Left lung (tissue), 4 donors: ENCODE measurements at regions not wholly inside any gene's neighbourhood (a gene's known extent, or its start where the extent isn't known, plus 50 kb on each side); places are given as distances from the start of the nearest gene placed in this dataset.
A peak's percentile ranks its signal among the peaks of the same experiment; 100 is the strongest.

ENCODE experiments used
- ATAC-seq: fragments of 200-7000 bp; cut with Tn5 transposase; one replicate; pipeline ENCODE4 v1.9.1; 2020; ENCODE audit warnings: moderate library complexity
- DNase-seq, 4 donors: peaks; one replicate each; pipeline ENCODE4 v3.0.0-alpha.2; 2013 to 2020
- H3K27ac ChIP-seq, 2 donors: fragments of 200-600 bp; sonication (generic) in 1 of 2; one replicate each; pipeline versions ENCODE4 v1.5.0 to v1.8.0; 2020 to 2021
- H3K27me3 ChIP-seq, 2 donors: fragments of 200-600 bp; sonication (generic) in 1 of 2; one replicate each; pipeline versions ENCODE4 v1.5.0 to v1.8.0; 2020 to 2021
- H3K36me3 ChIP-seq, 2 donors: fragments of 200-600 bp; sonication (generic) in 1 of 2; one replicate each; pipeline versions ENCODE4 v1.5.0 to v1.8.0; 2020 to 2021
- H3K4me1 ChIP-seq, 2 donors: fragments of 200-600 bp; one replicate each; pipeline ENCODE4 v1.8.0; 2021
- H3K4me3 ChIP-seq, 2 donors: fragments of 200-600 bp; sonication (generic) in 1 of 2; one replicate each; pipeline versions ENCODE4 v1.5.0 to v1.8.0; 2020 to 2021; ENCODE audit warnings: mild to moderate bottlenecking in 1 of 2
- H3K9me3 ChIP-seq, 2 donors: fragments of 200-600 bp; sonication (generic) in 1 of 2; one replicate each; pipeline versions ENCODE4 v1.5.0 to v1.8.0; 2020 to 2021
- intact Hi-C, 2 donors: fragments of 100-400 bp; cut with DNase I; formaldehyde crosslinking; loops; one replicate each; pipeline versions ENCODE4 v1.11.2 to v1.14.2; 2022
- TF ChIP-seq, protein P1 (sequence below), 2 donors: fragments of 200-600 bp; sonication (generic) in 1 of 2; IDR thresholded peaks; one replicate each; pipeline versions ENCODE4 v1.5.0 to v1.8.0; 2021; ENCODE audit warnings: antibody characterized with exemption in 2 of 2
- donor health status: DM: no; HTN: yes; CAD: no.
- donor health status: DM: no; HTN: no; CAD: no.

DNA sequence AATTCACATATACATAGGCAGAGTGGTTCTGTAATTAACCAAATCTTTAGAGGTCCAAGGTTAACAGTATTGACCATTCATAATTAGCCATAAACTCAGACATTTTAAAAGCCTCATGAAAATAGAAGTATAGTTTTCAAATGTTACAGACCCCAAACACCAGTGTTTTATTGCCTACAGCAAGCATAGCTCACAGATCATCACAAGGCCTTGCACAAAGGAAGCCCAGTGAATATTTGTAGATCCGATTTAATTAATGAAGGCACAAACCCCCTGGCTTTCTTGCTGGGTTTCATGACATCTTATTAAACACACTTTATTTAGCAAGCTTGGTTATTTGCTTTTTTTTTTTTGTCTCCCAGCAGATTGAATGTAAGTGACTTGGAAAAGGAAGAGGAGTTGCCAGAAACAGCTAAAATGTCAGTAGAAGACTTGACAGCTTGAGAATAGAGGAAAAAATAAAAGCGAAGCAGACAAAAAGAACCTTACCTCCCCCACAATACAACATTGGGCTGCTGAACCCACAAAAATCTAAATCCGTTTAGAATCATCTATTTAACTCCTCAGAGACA is 283.9 kb upstream of the TNC start:
- H3K4me3 ChIP-seq, result no peak overlapping the region
- TF ChIP-seq, protein P1, sequence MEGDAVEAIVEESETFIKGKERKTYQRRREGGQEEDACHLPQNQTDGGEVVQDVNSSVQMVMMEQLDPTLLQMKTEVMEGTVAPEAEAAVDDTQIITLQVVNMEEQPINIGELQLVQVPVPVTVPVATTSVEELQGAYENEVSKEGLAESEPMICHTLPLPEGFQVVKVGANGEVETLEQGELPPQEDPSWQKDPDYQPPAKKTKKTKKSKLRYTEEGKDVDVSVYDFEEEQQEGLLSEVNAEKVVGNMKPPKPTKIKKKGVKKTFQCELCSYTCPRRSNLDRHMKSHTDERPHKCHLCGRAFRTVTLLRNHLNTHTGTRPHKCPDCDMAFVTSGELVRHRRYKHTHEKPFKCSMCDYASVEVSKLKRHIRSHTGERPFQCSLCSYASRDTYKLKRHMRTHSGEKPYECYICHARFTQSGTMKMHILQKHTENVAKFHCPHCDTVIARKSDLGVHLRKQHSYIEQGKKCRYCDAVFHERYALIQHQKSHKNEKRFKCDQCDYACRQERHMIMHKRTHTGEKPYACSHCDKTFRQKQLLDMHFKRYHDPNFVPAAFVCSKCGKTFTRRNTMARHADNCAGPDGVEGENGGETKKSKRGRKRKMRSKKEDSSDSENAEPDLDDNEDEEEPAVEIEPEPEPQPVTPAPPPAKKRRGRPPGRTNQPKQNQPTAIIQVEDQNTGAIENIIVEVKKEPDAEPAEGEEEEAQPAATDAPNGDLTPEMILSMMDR (IDR thresholded peaks at IDR 0.05), result no peak
- no peaks in the 10 kb centered on the region for H3K36me3 ChIP-seq
- no peaks in the 10 kb centered on the region for H3K9me3 ChIP-seq
- no peaks in the 10 kb centered on the region for H3K27me3 ChIP-seq
- DNase-seq (peak in 1 of 4 donors; percentile 19), ATAC-seq (no peak)
- intact Hi-C loops, result no loop called here
- no peak overlapping the region for H3K27ac ChIP-seq
- H3K4me1 ChIP-seq, result no peaks in the 10 kb centered on the region

DNA sequence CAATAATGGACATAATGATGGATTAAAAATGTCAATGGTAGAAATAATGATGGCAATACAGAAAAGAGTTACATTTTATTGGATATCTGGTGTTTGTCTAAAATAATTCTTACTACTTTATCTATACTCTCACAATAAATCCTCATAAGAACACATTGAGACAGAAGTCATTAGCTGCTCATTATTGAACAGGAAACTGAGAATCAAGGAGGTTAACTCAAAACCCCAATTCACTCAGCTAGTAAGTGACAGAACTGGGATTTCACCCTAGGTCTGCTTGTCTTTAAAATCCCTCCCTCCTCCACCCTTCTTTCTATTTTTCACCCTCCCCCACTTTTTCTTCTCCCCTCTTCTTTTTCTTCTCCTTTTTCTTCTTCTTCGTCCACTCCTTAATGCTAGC is 285.8 kb upstream of the TNC start:
- H3K36me3 ChIP-seq, result no peaks in the 10 kb centered on the region

DNA sequence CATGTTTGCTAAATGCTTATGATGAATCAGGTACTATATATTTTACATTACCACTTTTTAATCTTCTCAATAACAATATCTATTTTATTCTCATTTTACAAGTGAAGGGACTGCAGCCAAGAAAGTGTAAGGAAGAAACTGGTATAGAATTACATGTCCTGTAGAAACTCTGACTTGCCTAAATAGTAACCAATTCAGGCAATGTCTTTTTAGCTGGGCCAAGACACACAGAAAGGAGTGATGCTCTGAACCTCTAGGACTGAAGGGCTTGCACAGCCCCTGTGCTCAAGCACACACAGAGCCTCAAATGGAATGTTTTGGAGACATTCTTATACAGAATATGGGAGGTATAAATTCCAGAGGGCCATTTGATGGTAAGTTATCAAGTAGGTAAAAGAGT is 286.4 kb upstream of the TNC start:
- H3K4me3 ChIP-seq, result no peak overlapping the region
- intact Hi-C loops, result no loop called here
- no peaks in the 10 kb centered on the region for H3K4me1 ChIP-seq
- no peak for DNase-seq
- H3K36me3 ChIP-seq, result no peaks in the 10 kb centered on the region
- H3K9me3 ChIP-seq, result no peaks in the 10 kb centered on the region
- ATAC-seq, result no peak
- TF ChIP-seq, protein P1 (IDR thresholded peaks at IDR 0.05), result no peak
- H3K27ac ChIP-seq, result no peak overlapping the region
- no peaks in the 10 kb centered on the region for H3K27me3 ChIP-seq

More for the DNA sequence above, 285.8 kb upstream of the TNC start:
- DNase-seq, result no peak
- ATAC-seq, result no peak
- H3K4me1 ChIP-seq, result no peaks in the 10 kb centered on the region
- H3K27ac ChIP-seq, result no peak overlapping the region
- H3K4me3 ChIP-seq, result no peak overlapping the region
- no peaks in the 10 kb centered on the region for H3K9me3 ChIP-seq
- intact Hi-C loops, result no loop called here
- TF ChIP-seq, protein P1 (IDR thresholded peaks at IDR 0.05), result no peak
- no peaks in the 10 kb centered on the region for H3K27me3 ChIP-seq

DNA sequence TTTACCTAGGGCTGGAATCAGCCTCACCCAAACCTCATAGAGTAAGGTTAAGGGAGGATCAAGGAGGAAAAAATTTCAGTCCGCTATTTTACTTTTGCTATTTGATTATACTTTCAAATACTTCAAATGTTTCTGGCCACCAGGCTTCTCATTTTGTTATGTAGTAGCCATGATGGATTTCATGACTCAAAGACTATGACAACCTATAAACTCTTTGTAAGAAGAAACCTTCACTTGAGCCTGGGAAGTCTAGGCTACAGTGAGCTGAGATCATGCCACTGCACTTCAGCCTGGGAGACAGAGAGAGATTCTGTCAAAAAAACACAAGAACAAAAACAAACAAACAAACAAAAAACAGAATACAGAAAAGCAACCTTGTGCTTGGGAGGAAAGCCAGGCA is 293.6 kb upstream of the TNC start:
- Histone ChIP-seq H3K36me3 (no peaks in the 10 kb centered on the region), H3K9me3 (no peaks in the 10 kb centered on the region), H3K4me1 (no peaks in the 10 kb centered on the region), H3K27me3 (no peaks in the 10 kb centered on the region), H3K4me3 (no peak overlapping the region), H3K27ac (no peak overlapping the region)
- DNase-seq, result no peak
- intact Hi-C loops, result no loop called here
- TF ChIP-seq, protein P1 (IDR thresholded peaks at IDR 0.05), result no peak
- no peak for ATAC-seq

DNA sequence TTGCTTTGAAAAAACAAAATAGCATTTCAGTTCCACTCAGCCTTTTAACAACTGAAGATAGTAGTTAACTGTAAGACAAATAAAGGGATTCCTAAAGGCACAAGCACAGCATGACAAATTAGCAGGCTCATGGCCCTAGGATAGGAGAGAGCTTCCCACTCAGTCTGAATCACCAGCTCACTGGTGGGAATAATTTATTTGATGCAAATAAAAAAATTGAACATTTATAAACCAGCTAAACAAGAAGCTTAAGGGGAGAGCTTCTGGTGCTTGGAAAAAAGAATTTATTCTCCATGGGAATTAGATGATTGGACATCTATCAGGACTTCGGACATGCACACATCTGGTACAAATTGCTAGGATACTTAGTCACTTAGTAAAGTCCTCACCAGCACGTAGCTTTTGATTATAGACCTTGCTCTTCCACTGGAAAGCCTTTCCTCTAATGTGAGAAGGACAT is 294.1 kb upstream of the TNC start:
- TF ChIP-seq, protein P1 (IDR thresholded peaks at IDR 0.05), result no peak
- ATAC-seq (no peak), DNase-seq (no peak)
- no peaks in the 10 kb centered on the region for H3K4me1 ChIP-seq
- no peaks in the 10 kb centered on the region for H3K27me3 ChIP-seq
- H3K9me3 ChIP-seq, result no peaks in the 10 kb centered on the region
- H3K27ac ChIP-seq, result no peak overlapping the region
- H3K4me3 ChIP-seq, result no peak overlapping the region
- no peaks in the 10 kb centered on the region for H3K36me3 ChIP-seq
- intact Hi-C loops, result no loop called here
